Effector memory CD8-positive, alpha-beta T cell (primary cell): ENCODE measurements at regions not wholly inside any gene's neighbourhood (a gene's known extent, or its start where the extent isn't known, plus 50 kb on each side); places are given as distances from the start of the nearest gene placed in this dataset.
"Not testable (repeated sequence)": the region's sequence is repeated elsewhere in the genome, so short reads cannot be mapped to it uniquely, and the experiment has no call there.

ENCODE experiments used
- ATAC-seq: fragments of 150-1000 bp; cut with Tn5 transposase; replicated peaks from 2 replicates; pipeline ENCODE4 v1.10.0; 2021; ENCODE audit warnings: mild to moderate bottlenecking, moderate library complexity
- DNase-seq, 3 experiments: peaks; one replicate each; pipeline ENCODE4 v3.0.0; 2021
- H3K27ac Mint-ChIP-seq, 2 donors: one replicate each; pipeline ENCODE4 v1.8.0; 2022; ENCODE audit warnings: mild to moderate bottlenecking in 2 of 2, mixed read lengths in 2 of 2, moderate library complexity in 2 of 2
- H3K27me3 Mint-ChIP-seq, 2 donors: one replicate each; pipeline ENCODE4 v1.8.0; 2022; ENCODE audit warnings: mixed read lengths in 2 of 2
- H3K36me3 Mint-ChIP-seq: one replicate; pipeline ENCODE4 v1.8.0; 2022; ENCODE audit warnings: mild to moderate bottlenecking, moderate library complexity, mixed read lengths; ENCODE audit not compliant: insufficient read depth
- H3K4me1 Mint-ChIP-seq, 2 donors: one replicate each; pipeline ENCODE4 v1.8.0; 2022; ENCODE audit warnings: low read depth in 2 of 2, mixed read lengths in 2 of 2
- H3K4me3 Mint-ChIP-seq, 2 donors: one replicate each; pipeline ENCODE4 v1.8.0; 2022; ENCODE audit warnings: mild to moderate bottlenecking in 2 of 2, mixed read lengths in 2 of 2, moderate library complexity in 2 of 2
- H3K9me3 Mint-ChIP-seq, 2 donors: one replicate each; pipeline ENCODE4 v1.8.0; 2022; ENCODE audit warnings: mixed read lengths in 2 of 2

- ATAC-seq (no peak), DNase-seq (no peak)
- H3K9me3 Mint-ChIP-seq, result peaks cover 0 to 2% of the 10 kb centered on the region in 2 donors
- H3K4me3 Mint-ChIP-seq, result no peak overlapping the region
- H3K27me3 Mint-ChIP-seq, result no peaks in the 10 kb centered on the region
- no peaks in the 10 kb centered on the region for H3K36me3 Mint-ChIP-seq
- no peak overlapping the region for H3K27ac Mint-ChIP-seq
- H3K4me1 Mint-ChIP-seq, result peaks cover 4 to 5% of the 10 kb centered on the region in 2 donors
Observed at GRCh38 chr14:104230946-104231345, 92.6 kb downstream of the KIF26A start.

DNA sequence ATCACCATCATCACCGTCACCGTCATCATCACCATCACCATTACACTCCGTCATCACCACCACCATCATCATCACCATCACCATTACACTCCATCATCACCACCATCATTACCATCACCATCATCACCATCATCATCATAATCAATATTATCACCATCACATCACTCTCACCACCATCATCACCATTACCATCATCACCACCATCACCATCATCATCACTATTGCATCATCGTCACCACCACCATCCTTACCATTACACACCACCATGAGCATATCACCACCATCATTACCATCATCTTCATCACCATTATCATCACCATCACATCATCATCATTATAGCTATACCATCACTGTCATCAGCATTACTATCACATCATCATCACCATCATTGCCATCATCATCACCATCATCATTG, 93.7 kb downstream of the KIF26A start:
- DNase-seq, result no peak
- no peak for ATAC-seq
- Mint-ChIP-seq H3K4me1 (peaks cover 4 to 5% of the 10 kb centered on the region in 2 donors), H3K27ac (no peak overlapping the region), H3K36me3 (no peaks in the 10 kb centered on the region), H3K27me3 (no peaks in the 10 kb centered on the region), H3K4me3 (no peak overlapping the region), H3K9me3 (peaks cover 0 to 2% of the 10 kb centered on the region in 2 donors)

DNA sequence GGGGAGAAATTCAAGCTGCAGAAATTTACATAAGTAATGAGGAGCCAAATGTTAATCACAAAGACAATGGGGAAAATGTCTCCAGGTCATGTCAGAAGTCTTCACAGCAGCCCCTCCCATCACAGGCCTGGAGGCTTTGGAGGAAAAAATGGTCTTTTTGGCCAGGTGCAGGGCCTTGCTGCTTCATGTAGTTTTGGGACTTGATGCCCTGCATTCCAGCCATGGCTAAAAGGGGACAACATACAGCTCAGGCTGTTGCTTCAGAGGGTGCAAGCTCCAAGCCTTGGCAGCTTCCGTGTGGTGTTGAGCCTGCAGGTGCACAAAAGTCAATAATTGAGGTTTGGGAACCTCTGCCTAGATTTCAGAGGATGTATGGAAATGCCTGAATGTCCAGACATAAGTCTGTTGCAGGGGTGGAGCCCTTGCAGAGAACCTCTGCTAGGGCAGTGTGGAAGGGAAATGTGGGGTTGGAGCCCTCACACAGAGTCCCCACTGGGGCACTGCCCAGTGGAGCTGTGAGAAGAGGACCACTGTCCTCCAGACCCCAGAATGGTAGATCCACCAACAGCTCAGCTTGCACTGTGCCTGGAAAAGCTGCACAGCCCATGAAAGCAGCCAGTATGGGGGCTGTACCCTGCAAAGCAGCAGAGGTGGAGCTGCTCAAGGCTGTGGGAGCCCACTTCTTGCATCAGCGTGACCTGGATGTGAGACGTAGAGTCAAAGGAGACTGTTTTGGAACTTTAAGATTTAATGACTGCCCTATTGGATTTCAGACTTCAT, 95.8 kb downstream of the KIF26A start:
- not testable (repeated sequence) for H3K4me1 Mint-ChIP-seq, DNase-seq, H3K9me3 Mint-ChIP-seq, ATAC-seq, H3K4me3 Mint-ChIP-seq, H3K27ac Mint-ChIP-seq, H3K36me3 Mint-ChIP-seq
- peaks cover 10 to 19% of the 10 kb centered on the region in 2 donors for H3K27me3 Mint-ChIP-seq

DNA sequence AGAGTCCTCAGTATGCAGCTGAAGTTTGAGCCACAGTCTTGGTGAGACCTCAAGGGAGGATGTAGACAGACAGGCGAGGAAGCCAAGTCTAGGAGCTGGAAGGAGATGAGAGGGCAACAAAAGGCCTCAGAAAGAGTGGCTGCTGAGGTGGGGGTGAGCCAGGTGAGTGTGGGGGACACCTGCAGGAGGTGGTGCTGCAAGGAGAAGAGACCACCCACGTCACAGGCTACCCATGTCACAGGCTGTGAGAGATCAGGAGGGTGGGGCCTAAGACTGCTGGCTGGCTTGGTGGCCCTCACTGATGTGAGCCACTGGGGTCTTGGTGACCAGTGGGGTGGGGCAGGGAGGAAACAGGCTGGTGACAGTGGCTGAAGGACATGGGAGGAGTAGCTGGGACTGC, 97.3 kb downstream of the KIF26A start:
- Mint-ChIP-seq H3K36me3 (no peaks in the 10 kb centered on the region), H3K9me3 (peaks cover 2 to 6% of the 10 kb centered on the region in 2 donors), H3K27ac (no peak overlapping the region), H3K27me3 (peaks cover 24 to 34% of the 10 kb centered on the region in 2 donors), H3K4me3 (no peak overlapping the region), H3K4me1 (no peaks in the 10 kb centered on the region)
- no peak for ATAC-seq
- no peak for DNase-seq

- DNase-seq (no peak), ATAC-seq (no peak)
- no peaks in the 10 kb centered on the region for H3K36me3 Mint-ChIP-seq
- peaks cover 2 to 6% of the 10 kb centered on the region in 2 donors for H3K9me3 Mint-ChIP-seq
- no peaks in the 10 kb centered on the region for H3K4me1 Mint-ChIP-seq
- H3K27ac Mint-ChIP-seq, result no peak overlapping the region
- peaks cover 24 to 36% of the 10 kb centered on the region in 2 donors for H3K27me3 Mint-ChIP-seq
- no peak overlapping the region for H3K4me3 Mint-ChIP-seq
Observed at GRCh38 chr14:104237651-104238423, 99.5 kb downstream of the KIF26A start.

DNA sequence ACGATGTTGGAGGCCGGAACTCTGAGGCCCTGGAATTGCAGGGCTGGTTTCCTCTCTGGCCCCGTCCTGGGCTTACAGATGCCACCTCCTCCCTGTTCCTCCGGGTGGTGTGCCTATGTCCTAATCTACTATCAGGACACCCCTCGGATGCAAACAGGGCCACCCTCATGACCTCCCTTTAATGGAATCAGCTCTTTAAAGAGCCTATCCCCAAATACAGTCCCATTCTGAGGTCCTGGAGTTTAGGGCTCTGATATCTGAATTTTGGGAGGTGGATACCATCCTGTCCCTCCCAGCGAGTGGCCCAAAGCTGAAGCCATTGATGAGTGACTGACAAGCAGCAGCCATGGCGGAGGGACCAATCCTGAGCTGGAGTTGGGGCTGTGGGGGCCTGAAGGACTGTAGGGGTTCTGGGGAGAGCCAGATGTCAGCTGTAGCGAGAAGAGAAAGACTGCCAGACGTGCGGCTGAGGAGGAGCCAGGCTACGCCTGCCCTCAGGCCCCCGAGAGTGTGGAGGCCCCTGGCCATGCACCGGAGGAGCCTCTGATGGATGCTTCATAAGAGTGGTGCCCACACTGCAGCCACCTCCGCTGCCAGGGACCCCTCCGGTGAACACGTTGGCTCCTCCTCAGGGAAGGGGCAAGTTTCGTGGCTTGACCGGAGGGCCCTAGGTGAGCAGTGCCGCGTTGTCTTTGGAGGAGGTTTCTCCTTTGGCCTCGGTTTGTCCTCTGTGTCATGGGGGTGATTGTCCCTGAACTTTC, 100.2 kb downstream of the KIF26A start:
- Mint-ChIP-seq H3K27me3 (peaks cover 24 to 36% of the 10 kb centered on the region in 2 donors), H3K4me3 (no peak overlapping the region), H3K36me3 (no peaks in the 10 kb centered on the region), H3K9me3 (peaks cover 2 to 6% of the 10 kb centered on the region in 2 donors), H3K27ac (no peak overlapping the region), H3K4me1 (no peaks in the 10 kb centered on the region)
- DNase-seq (no peak), ATAC-seq (no peak)

DNA sequence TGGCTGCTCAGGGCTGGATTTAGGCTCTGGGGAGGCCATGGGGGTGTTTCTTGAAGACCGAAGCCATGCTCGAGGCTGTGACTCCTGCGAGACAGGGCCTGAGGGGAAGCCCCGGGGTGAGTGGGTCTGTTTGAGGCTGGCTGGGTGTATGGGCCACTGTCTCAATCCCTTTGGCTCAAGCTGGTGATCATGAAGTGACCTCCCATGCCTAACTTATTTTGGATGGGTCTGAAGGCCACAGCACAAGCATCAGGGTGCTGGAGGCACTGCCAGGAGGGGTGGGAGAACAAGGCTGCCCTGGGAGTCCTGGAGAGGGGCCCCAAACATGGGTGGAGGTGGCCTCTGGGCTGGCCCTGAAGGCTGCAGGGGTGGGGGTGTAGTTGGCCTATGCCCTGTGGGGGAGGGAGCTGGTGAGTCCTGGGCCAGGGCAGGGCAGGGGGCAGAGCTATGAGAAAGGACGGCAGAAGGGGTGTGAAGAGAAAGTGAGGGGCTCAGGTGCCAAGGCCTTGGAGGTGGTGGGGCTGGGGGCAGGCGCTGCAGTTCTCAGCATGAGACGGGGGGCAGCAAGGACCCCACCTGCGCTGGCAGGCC, 100.9 kb downstream of the KIF26A start:
- ATAC-seq, result no peak
- Mint-ChIP-seq H3K4me1 (no peaks in the 10 kb centered on the region), H3K27me3 (peaks cover 24 to 36% of the 10 kb centered on the region in 2 donors), H3K9me3 (peaks cover 2 to 6% of the 10 kb centered on the region in 2 donors), H3K27ac (no peak overlapping the region), H3K4me3 (no peak overlapping the region), H3K36me3 (no peaks in the 10 kb centered on the region)
- DNase-seq, result no peak

GRCh38 chr14:104239861-104240301, 101.5 kb downstream of the KIF26A start:
- no peaks in the 10 kb centered on the region for H3K4me1 Mint-ChIP-seq
- H3K27me3 Mint-ChIP-seq, result peaks cover 24 to 36% of the 10 kb centered on the region in 2 donors
- peaks cover 2 to 6% of the 10 kb centered on the region in 2 donors for H3K9me3 Mint-ChIP-seq

GRCh38 chr14:104240434-104241157, 102.2 kb downstream of the KIF26A start:
- Mint-ChIP-seq H3K4me1 (no peaks in the 10 kb centered on the region), H3K9me3 (peaks cover 0 to 6% of the 10 kb centered on the region in 2 donors), H3K36me3 (no peaks in the 10 kb centered on the region), H3K27ac (no peak overlapping the region), H3K4me3 (no peak overlapping the region), H3K27me3 (peaks cover 24 to 36% of the 10 kb centered on the region in 2 donors)
- DNase-seq (no peak), ATAC-seq (no peak)

More at GRCh38 chr14:104239861-104240301, 101.5 kb downstream of the KIF26A start:
- no peak for DNase-seq
- H3K4me3 Mint-ChIP-seq, result no peak overlapping the region
- H3K36me3 Mint-ChIP-seq, result no peaks in the 10 kb centered on the region
- no peak for ATAC-seq
- H3K27ac Mint-ChIP-seq, result no peak overlapping the region

DNA sequence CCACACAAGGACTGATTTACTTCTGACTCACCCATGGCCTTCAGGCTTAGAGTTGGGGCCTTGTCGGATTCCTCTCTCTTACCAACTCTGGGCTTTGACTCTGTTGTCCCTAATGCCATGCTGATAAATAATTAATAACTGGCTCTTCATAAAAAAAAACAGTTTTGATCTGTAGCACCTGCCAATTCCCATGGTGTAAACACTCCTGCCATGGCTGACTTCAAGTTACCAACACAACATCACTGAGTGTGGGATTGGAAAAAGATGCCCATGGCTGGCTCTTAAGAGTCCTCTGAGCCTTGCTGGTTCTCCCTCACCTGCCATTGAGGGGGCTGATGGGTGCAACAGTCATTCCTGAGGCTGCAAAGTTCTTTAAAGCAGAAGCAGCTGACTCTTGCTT, 104.8 kb downstream of the KIF26A start:
- Mint-ChIP-seq H3K36me3 (no peaks in the 10 kb centered on the region), H3K27me3 (peaks cover 16 to 39% of the 10 kb centered on the region in 2 donors), H3K9me3 (no peaks in the 10 kb centered on the region), H3K4me3 (no peak overlapping the region), H3K4me1 (no peaks in the 10 kb centered on the region), H3K27ac (no peak overlapping the region)
- ATAC-seq, result no peak
- DNase-seq, result no peak

GRCh38 chr14:104244221-104245011, 106.0 kb downstream of the KIF26A start:
- DNase-seq, result no peak
- Mint-ChIP-seq H3K4me1 (no peaks in the 10 kb centered on the region), H3K9me3 (no peaks in the 10 kb centered on the region), H3K27me3 (peaks cover 13 to 27% of the 10 kb centered on the region in 2 donors), H3K4me3 (no peak overlapping the region), H3K36me3 (no peaks in the 10 kb centered on the region), H3K27ac (no peak overlapping the region)
- no peak for ATAC-seq

GRCh38 chr14:104245075-104245474, 106.7 kb downstream of the KIF26A start:
- no peaks in the 10 kb centered on the region for H3K9me3 Mint-ChIP-seq
- H3K27me3 Mint-ChIP-seq, result peaks cover 7 to 20% of the 10 kb centered on the region in 2 donors
- no peak overlapping the region for H3K27ac Mint-ChIP-seq
- no peak for DNase-seq
- H3K4me3 Mint-ChIP-seq, result no peak overlapping the region
- H3K36me3 Mint-ChIP-seq, result no peaks in the 10 kb centered on the region
- no peak for ATAC-seq
- H3K4me1 Mint-ChIP-seq, result no peaks in the 10 kb centered on the region
